ENCODE measurements at regions not wholly inside any gene's neighbourhood (a gene's known extent, or its start where the extent isn't known, plus 50 kb on each side); places are given as distances from the start of the nearest gene placed in this dataset.
"Not testable (repeated sequence)": the region's sequence is repeated elsewhere in the genome, so short reads cannot be mapped to it uniquely, and the experiment has no call there.

DNA sequence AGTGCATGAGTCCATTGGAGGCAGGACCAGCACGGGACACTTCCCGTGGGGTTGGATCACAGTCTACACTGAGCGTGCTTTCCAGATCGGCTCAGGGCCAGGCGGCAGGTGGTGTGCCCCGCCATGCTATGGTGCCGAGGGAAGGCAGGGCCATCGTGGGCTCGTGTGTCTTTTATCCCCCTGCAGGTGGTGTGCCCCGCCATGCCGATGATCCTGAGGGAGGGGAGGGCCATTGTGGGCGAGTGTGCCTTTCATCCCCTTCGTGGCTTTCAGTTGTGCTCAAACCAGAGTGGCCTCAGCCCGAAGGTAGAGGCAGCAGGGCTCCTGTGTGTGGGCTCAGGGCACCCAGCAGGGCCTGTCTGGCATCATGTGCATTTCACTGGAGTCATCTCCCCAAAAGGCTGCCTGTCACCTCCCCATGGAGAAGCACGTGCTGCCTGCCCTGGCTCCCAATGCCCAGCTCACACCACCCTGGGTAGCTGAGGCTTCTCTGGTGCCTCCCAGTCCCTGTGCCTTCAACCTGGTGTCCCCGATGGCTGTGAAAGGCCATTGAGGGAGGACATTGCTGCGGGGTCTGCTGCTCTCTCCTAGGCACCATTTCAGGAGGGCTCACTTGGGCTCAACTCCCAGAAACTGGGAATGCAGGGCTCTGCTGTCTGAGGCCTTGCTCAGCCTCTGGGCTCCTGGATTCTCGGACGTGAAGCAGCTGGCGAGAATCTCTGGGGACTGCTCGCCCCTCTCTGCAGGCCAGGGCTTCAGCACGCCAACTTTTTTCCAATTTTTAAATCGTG lies 207.6 kb downstream of the NPIPB11 start:
- TF ChIP-seq, protein P1, sequence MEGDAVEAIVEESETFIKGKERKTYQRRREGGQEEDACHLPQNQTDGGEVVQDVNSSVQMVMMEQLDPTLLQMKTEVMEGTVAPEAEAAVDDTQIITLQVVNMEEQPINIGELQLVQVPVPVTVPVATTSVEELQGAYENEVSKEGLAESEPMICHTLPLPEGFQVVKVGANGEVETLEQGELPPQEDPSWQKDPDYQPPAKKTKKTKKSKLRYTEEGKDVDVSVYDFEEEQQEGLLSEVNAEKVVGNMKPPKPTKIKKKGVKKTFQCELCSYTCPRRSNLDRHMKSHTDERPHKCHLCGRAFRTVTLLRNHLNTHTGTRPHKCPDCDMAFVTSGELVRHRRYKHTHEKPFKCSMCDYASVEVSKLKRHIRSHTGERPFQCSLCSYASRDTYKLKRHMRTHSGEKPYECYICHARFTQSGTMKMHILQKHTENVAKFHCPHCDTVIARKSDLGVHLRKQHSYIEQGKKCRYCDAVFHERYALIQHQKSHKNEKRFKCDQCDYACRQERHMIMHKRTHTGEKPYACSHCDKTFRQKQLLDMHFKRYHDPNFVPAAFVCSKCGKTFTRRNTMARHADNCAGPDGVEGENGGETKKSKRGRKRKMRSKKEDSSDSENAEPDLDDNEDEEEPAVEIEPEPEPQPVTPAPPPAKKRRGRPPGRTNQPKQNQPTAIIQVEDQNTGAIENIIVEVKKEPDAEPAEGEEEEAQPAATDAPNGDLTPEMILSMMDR (IDR thresholded peaks at IDR 0.05) = no peak
- Histone ChIP-seq H3K4me1 (ENCODE audit: control insufficient read depth in 1 of 2, low read depth in 2 of 2) (no peaks in the 10 kb centered on the region), H3K27me3 (replicated peaks; ENCODE audit: insufficient read depth) (no peaks in the 10 kb centered on the region), H3K4me3 (no peak overlapping the region), H3K27ac (no peak overlapping the region), H3K9me3 (no peaks in the 10 kb centered on the region), H3K36me3 (no peaks in the 10 kb centered on the region)
- DNase-seq (ENCODE audit: low spot score) (no peak), ATAC-seq (ENCODE audit: insufficient number of reproducible peaks, low FRiP score, low read depth) (no peak)

DNA sequence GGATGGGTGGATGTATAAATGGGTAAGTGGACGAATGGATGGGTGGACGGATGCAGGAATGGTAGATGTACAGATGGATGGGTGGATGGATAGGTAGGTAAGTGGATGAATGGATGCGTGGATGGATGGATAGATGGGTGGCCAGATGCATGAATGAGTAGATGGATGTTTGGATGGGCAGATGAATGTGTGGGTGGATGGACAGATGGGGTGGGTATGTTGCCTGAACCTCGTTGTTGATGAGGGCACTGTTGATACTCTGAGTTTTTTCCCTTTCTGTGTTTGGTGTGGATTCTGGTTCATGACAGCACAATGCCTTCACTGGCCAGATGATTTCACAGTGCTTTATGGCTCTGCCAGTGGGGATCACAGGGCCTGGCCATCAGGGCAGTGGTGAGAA lies 208.3 kb downstream of the NPIPB11 start:
- DNase-seq (ENCODE audit: low spot score) (no peak), ATAC-seq (ENCODE audit: insufficient number of reproducible peaks, low FRiP score, low read depth) (no peak)
- Histone ChIP-seq H3K36me3 (no peaks in the 10 kb centered on the region), H3K27me3 (replicated peaks; ENCODE audit: insufficient read depth) (no peaks in the 10 kb centered on the region), H3K4me3 (no peak overlapping the region), H3K9me3 (no peaks in the 10 kb centered on the region), H3K4me1 (ENCODE audit: control insufficient read depth in 1 of 2, low read depth in 2 of 2) (no peaks in the 10 kb centered on the region), H3K27ac (no peak overlapping the region)
- TF ChIP-seq, protein P1 (IDR thresholded peaks at IDR 0.05) = no peak

DNA sequence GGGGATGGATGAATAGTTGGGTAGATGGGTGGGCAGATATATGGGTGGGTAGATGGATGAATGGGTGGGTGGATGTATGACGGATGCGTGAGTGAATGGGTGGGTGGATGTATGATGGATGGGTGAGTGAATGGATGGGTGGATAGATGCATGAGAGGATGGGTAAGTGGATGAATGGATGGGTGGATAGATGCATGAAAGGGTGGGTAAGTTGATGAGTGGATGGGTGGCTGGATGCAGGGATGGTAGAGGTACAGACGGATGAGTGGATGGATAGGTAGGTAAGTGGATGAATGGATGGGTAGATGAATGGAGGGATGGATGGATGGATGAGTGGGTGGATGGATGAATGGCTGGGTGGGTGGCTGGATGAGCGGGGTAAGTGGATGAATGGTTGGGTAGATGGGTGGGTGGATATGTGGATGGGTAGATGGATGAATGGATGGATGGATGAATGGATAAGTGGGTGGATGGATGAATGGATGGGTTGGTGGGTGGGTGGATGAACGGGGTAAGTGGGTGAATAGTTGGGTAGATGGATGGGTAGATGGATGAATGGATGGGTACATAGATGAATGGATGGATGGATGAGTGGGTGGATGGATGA lies 208.9 kb downstream of the NPIPB11 start:
- H3K4me1 ChIP-seq (ENCODE audit: control insufficient read depth in 1 of 2, low read depth in 2 of 2) = not testable (repeated sequence)

DNA sequence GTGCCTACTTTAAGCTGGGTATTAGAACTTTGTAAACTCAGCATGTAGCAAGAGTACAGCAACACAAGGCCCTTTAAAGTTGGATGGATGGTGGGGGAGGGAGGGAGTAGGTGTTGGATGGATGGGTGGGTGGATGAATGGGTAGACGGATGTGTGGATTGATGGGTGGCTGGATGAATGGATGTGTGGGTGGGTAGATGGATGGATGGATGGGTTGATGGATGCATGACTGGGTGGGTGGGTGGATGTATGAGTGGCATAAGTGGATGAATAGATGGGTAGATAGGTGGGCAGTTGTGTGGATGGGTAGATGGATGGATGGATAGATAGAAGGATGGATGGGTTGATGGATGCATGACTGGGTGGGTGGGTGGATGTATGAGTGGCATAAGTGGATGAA lies 209.8 kb downstream of the NPIPB11 start:
- not testable (repeated sequence) for H3K4me3 ChIP-seq; ATAC-seq (ENCODE audit: insufficient number of reproducible peaks, low FRiP score, low read depth); H3K27me3 ChIP-seq (replicated peaks; ENCODE audit: insufficient read depth); DNase-seq (ENCODE audit: low spot score); H3K4me1 ChIP-seq (ENCODE audit: control insufficient read depth in 1 of 2, low read depth in 2 of 2); H3K27ac ChIP-seq; H3K36me3 ChIP-seq; H3K9me3 ChIP-seq

More for the DNA sequence above, 208.9 kb downstream of the NPIPB11 start:
- not testable (repeated sequence) for H3K9me3 ChIP-seq; ATAC-seq (ENCODE audit: insufficient number of reproducible peaks, low FRiP score, low read depth); H3K36me3 ChIP-seq; H3K27me3 ChIP-seq (replicated peaks; ENCODE audit: insufficient read depth); DNase-seq (ENCODE audit: low spot score); H3K4me3 ChIP-seq; H3K27ac ChIP-seq

DNA sequence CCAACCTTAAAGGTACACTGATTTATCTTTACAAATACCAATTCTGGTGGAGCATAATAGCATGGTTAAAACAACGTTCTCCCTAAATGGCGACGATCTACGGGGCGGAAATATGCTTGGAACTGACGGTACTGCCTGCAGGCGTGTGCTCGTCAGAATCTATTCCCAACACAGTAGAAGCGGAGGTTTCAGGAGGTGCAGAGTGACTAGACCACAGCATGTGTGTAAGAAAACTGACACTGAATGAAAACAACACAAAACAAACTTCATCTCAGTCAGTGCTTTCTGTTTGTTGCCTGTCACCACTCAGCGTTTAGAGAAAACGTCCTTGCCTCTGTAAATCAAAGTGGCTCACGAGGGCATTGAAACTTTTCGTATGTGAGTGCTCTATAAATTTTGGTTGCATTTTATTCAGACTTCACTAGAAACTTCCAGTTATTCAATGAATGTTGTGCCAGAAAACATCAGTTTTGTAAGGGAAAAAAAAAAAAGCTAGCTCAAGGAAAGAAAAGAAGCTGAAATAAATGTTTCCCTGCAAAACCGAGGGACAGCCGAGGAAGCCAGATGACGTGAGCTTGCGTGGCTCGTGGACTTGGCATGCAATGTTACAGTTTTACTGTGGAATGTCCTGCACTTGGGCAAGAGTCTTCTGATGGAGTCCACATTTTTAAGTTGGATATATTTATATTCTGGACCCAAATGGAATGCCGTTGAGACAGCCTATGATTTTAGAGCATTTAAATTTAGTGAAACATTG lies 210.4 kb downstream of the LAT start:
- not testable (repeated sequence) for DNase-seq (ENCODE audit: low spot score)

DNA sequence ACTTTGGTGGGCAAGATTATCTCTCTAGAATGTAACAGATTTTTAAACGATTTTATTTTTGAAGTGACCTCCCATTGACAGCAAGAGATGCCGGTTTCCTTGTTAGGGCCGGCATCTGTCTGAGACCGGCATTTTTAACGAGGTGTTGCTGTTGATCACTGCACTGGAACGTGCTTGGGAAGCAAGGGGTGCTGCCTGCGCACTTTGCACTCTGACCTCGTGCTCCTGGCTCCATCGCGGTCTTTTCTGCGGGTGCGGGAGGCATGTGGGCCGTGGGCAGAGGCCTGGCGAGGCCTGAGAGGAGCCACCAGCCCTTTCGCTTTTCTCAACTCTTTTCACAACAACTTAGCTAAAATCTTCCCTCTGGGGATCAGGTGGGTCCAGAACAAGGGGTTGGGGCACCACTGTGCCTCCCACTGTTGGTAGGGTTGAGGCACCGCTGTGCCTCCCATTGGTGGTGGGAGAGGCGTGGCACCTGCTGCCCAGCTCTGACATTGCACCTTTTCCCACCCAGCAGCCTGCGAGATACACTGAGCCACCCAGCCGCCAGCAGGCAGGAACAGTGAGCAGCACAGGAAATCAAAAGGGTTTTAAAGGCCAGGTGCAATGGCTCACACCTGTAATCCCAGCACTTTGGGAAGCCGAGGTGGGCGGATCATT lies 209.5 kb downstream of the LAT start:
- H3K27ac ChIP-seq; DNase-seq (ENCODE audit: low spot score); H3K4me1 ChIP-seq (ENCODE audit: control insufficient read depth in 1 of 2, low read depth in 2 of 2); H3K4me3 ChIP-seq; ATAC-seq (ENCODE audit: insufficient number of reproducible peaks, low FRiP score, low read depth); H3K9me3 ChIP-seq; H3K36me3 ChIP-seq; H3K27me3 ChIP-seq (replicated peaks; ENCODE audit: insufficient read depth): not testable (repeated sequence)

More for the DNA sequence above, 210.4 kb downstream of the LAT start:
- not testable (repeated sequence) for ATAC-seq (ENCODE audit: insufficient number of reproducible peaks, low FRiP score, low read depth); H3K27me3 ChIP-seq (replicated peaks; ENCODE audit: insufficient read depth); H3K9me3 ChIP-seq; H3K36me3 ChIP-seq; H3K4me1 ChIP-seq (ENCODE audit: control insufficient read depth in 1 of 2, low read depth in 2 of 2)
- Histone ChIP-seq H3K4me3 (peak overlapping the region; percentile 56), H3K27ac (peak overlapping the region in 1 of 2 donors; percentile 56)

DNA sequence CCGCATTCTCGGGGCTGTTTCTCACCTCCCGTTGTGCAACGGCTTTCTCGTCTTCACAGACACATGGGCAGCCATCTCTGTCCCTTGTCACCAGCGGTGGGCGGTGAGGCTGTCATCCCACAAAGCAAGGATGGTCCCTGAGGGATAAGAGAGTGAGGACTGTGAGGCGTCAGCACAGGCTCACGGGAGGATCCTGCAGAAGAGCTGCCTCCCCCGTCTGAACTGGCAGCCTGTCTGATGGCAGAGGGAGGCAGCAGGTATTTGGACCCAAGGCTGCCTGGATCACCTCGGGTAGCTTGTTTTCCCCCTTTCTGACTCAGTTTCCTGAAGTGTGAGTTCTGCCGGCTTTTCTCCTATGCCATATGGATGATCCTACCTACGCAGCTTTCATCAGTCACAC lies 208.8 kb downstream of the LAT start:
- H3K27ac ChIP-seq; DNase-seq (ENCODE audit: low spot score); H3K4me3 ChIP-seq; H3K4me1 ChIP-seq (ENCODE audit: control insufficient read depth in 1 of 2, low read depth in 2 of 2); H3K9me3 ChIP-seq; H3K36me3 ChIP-seq; ATAC-seq (ENCODE audit: insufficient number of reproducible peaks, low FRiP score, low read depth); H3K27me3 ChIP-seq (replicated peaks; ENCODE audit: insufficient read depth): not testable (repeated sequence)

DNA sequence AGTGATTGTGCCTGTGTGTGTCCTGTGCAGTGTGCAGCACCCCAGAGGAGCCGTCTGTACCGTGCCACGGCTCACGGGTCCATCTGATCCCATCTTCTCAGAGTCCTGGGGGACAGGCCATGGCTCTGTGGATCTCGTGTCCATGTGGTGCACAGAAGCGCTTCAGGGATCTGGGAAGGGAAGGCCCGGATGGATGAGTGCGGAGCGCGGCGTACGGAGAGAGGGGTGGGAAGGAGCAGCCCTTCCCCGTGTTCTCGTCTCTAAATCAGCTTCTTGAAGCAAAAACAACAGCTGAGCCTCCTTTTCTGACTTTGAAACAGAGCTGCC lies 208.4 kb downstream of the LAT start:
- not testable (repeated sequence) for H3K9me3 ChIP-seq; H3K4me1 ChIP-seq (ENCODE audit: control insufficient read depth in 1 of 2, low read depth in 2 of 2); H3K27me3 ChIP-seq (replicated peaks; ENCODE audit: insufficient read depth); ATAC-seq (ENCODE audit: insufficient number of reproducible peaks, low FRiP score, low read depth); H3K4me3 ChIP-seq; DNase-seq (ENCODE audit: low spot score); H3K27ac ChIP-seq; H3K36me3 ChIP-seq

Measured in thoracic aorta (tissue), 2 donors.